Trophoblast cell (in vitro differentiated cells and primary cell): ENCODE measurements at regions not wholly inside any gene's neighbourhood (a gene's known extent, or its start where the extent isn't known, plus 50 kb on each side); places are given as distances from the start of the nearest gene placed in this dataset.

ENCODE experiments used
- DNase-seq, 2 donors: peaks; one replicate each; pipeline ENCODE4 v3.0.0-alpha.2; 2016
- H2AFZ ChIP-seq: 2 replicates; pipeline ENCODE4 v1.6.1; 2013; ENCODE audit warnings: low read length, moderate library complexity, mild to moderate bottlenecking; ENCODE audit not compliant: insufficient read depth, poor library complexity
- H2AK5ac ChIP-seq: 2 replicates; pipeline ENCODE4 v1.6.1; 2013; ENCODE audit warnings: mild to moderate bottlenecking, low read length
- H2BK120ac ChIP-seq: 2 replicates; pipeline ENCODE4 v1.6.1; 2013; ENCODE audit warnings: low read length, mild to moderate bottlenecking, moderate library complexity; ENCODE audit not compliant: insufficient read depth, poor library complexity
- H2BK12ac ChIP-seq: 2 replicates; pipeline ENCODE4 v1.6.1; 2013; ENCODE audit warnings: mild to moderate bottlenecking, low read length, moderate library complexity
- H2BK5ac ChIP-seq: 2 replicates; pipeline ENCODE4 v1.6.1; 2013; ENCODE audit warnings: low read length, low read depth, moderate library complexity, mild to moderate bottlenecking; ENCODE audit not compliant: poor library complexity
- H3K14ac ChIP-seq: 2 replicates; pipeline ENCODE4 v1.6.1; 2013; ENCODE audit warnings: mild to moderate bottlenecking, low read length
- H3K18ac ChIP-seq: 2 replicates; pipeline ENCODE4 v1.6.1; 2013; ENCODE audit warnings: mild to moderate bottlenecking, low read length
- H3K23ac ChIP-seq: 2 replicates; pipeline ENCODE4 v1.6.1; 2013; ENCODE audit warnings: low read length
- H3K27ac ChIP-seq: 2 replicates; pipeline ENCODE4 v1.5.1; 2013; ENCODE audit warnings: low read depth, mild to moderate bottlenecking, inconsistent platforms, low read length, moderate library complexity
- H3K27me3 ChIP-seq: 2 replicates; pipeline ENCODE4 v1.6.1; 2013; ENCODE audit warnings: inconsistent platforms, mild to moderate bottlenecking, low read length, moderate library complexity; ENCODE audit not compliant: insufficient read depth
- H3K36me3 ChIP-seq, 2 experiments: 1 replicate in 1 of 2; 2 replicates in 1 of 2; pipeline ENCODE4 v1.6.1; 2013; ENCODE audit warnings: low read length in 2 of 2, mild to moderate bottlenecking in 2 of 2, moderate library complexity in 1 of 2; ENCODE audit not compliant: insufficient read depth in 2 of 2, control insufficient read depth in 1 of 2
- H3K4ac ChIP-seq: 2 replicates; pipeline ENCODE4 v1.6.1; 2013; ENCODE audit warnings: low read depth, mild to moderate bottlenecking, low read length, moderate library complexity
- H3K4me1 ChIP-seq, 2 experiments: 1 replicate in 1 of 2; 2 replicates in 1 of 2; pipeline ENCODE4 v1.6.1; 2013; ENCODE audit warnings: low read length in 2 of 2, mild to moderate bottlenecking in 2 of 2, moderate library complexity in 1 of 2; ENCODE audit not compliant: insufficient read depth in 2 of 2, control insufficient read depth in 1 of 2
- H3K4me2 ChIP-seq: 2 replicates; pipeline ENCODE4 v1.6.1; 2013; ENCODE audit warnings: inconsistent platforms, mild to moderate bottlenecking, low read length, moderate library complexity
- H3K4me3 ChIP-seq: 2 replicates; pipeline ENCODE4 v1.5.1; 2013; ENCODE audit warnings: mild to moderate bottlenecking, low read depth, low read length, inconsistent platforms
- H3K79me1 ChIP-seq: one replicate; pipeline ENCODE4 v1.6.1; 2013; ENCODE audit warnings: low read length
- H3K79me2 ChIP-seq: 2 replicates; pipeline ENCODE4 v1.6.1; 2013; ENCODE audit warnings: low read length, mild to moderate bottlenecking; ENCODE audit not compliant: control insufficient read depth, insufficient read depth, poor library complexity
- H3K9ac ChIP-seq: 2 replicates; pipeline ENCODE4 v1.6.1; 2013; ENCODE audit warnings: mild to moderate bottlenecking, low read length
- H3K9me3 ChIP-seq: 2 replicates; pipeline ENCODE4 v1.6.1; 2013; ENCODE audit warnings: low read depth, mild to moderate bottlenecking, control low read depth, inconsistent platforms, low read length; ENCODE audit not compliant: insufficient read depth
- H4K12ac ChIP-seq: 2 replicates; pipeline ENCODE4 v1.6.1; 2013; ENCODE audit warnings: low read depth, mild to moderate bottlenecking, low read length, moderate library complexity
- H4K8ac ChIP-seq: 2 replicates; pipeline ENCODE4 v1.6.1; 2013; ENCODE audit warnings: low read depth, mild to moderate bottlenecking, low read length, moderate library complexity
- H4K91ac ChIP-seq: one replicate; pipeline ENCODE4 v1.6.1; 2013; ENCODE audit warnings: low read depth, mild to moderate bottlenecking, low read length, moderate library complexity
- WGBS: extraction: QIAGEN DNeasy Blood & Tissue Kit; methylation state at CpG from one replicate; pipeline ENCODE4 v1.1.7; 2013; ENCODE audit warnings: missing lambda C conversion rate; ENCODE audit not compliant: insufficient read length, insufficient coverage; ENCODE audit errors: extremely low coverage; 5-methylcytosine and 5-hydroxymethylcytosine counted together

GRCh38 chr7:136228171-136228570 is 251.0 kb upstream of the MTPN start:
- no peaks in the 10 kb centered on the region for H3K27me3 ChIP-seq
- no peak overlapping the region for H3K4me3 ChIP-seq
- H3K36me3 ChIP-seq: no peaks in the 10 kb centered on the region
- H3K18ac ChIP-seq: no peak overlapping the region
- no peak overlapping the region for H3K23ac ChIP-seq
- no peak overlapping the region for H2BK5ac ChIP-seq
- H3K79me1 ChIP-seq: no peaks in the 10 kb centered on the region
- no peak overlapping the region for H2BK12ac ChIP-seq
- no CpG with 5 or more reads among the region's 3 CpGs for WGBS
- H3K4ac ChIP-seq: no peak overlapping the region
- H3K79me2 ChIP-seq: no peaks in the 10 kb centered on the region
- no peak overlapping the region for H2AFZ ChIP-seq
- H3K9me3 ChIP-seq: no peaks in the 10 kb centered on the region
- H4K8ac ChIP-seq: no peak overlapping the region
- H4K12ac ChIP-seq: no peak overlapping the region
- no peak overlapping the region for H4K91ac ChIP-seq
- H3K4me2 ChIP-seq: no peak overlapping the region
- no peak overlapping the region for H3K14ac ChIP-seq
- no peaks in the 10 kb centered on the region for H3K4me1 ChIP-seq
- H2AK5ac ChIP-seq: no peak overlapping the region
- H3K27ac ChIP-seq: no peak overlapping the region
- no peak overlapping the region for H2BK120ac ChIP-seq
- no peak for DNase-seq
- no peak overlapping the region for H3K9ac ChIP-seq

GRCh38 chr7:136214356-136214755 is 237.2 kb upstream of the MTPN start:
- Histone ChIP-seq H4K91ac (no peak overlapping the region), H3K4ac (no peak overlapping the region), H2AFZ (no peak overlapping the region), H3K79me1 (no peaks in the 10 kb centered on the region), H3K4me3 (no peak overlapping the region), H2BK120ac (no peak overlapping the region), H3K4me2 (no peak overlapping the region), H2BK12ac (no peak overlapping the region), H4K12ac (no peak overlapping the region), H3K23ac (no peak overlapping the region), H2BK5ac (no peak overlapping the region), H3K14ac (no peak overlapping the region), H3K27ac (no peak overlapping the region), H2AK5ac (no peak overlapping the region), H3K9me3 (no peaks in the 10 kb centered on the region), H3K18ac (no peak overlapping the region), H3K79me2 (no peaks in the 10 kb centered on the region), H4K8ac (no peak overlapping the region), H3K9ac (no peak overlapping the region), H3K4me1 (no peaks in the 10 kb centered on the region), H3K36me3 (no peaks in the 10 kb centered on the region), H3K27me3 (no peaks in the 10 kb centered on the region)
- DNase-seq: no peak
- no CpG with 5 or more reads among the region's 1 CpG for WGBS

GRCh38 chr7:136213012-136213411 is 235.9 kb upstream of the MTPN start:
- H3K27ac ChIP-seq: no peak overlapping the region
- WGBS: no CpG with 5 or more reads among the region's 12 CpGs
- H2AK5ac ChIP-seq: no peak overlapping the region
- H3K79me1 ChIP-seq: no peaks in the 10 kb centered on the region
- no peak overlapping the region for H2BK5ac ChIP-seq
- no peaks in the 10 kb centered on the region for H3K79me2 ChIP-seq
- no peaks in the 10 kb centered on the region for H3K27me3 ChIP-seq
- H3K23ac ChIP-seq: no peak overlapping the region
- H3K4me2 ChIP-seq: no peak overlapping the region
- H3K4me1 ChIP-seq: no peaks in the 10 kb centered on the region
- H4K12ac ChIP-seq: no peak overlapping the region
- no peak overlapping the region for H2AFZ ChIP-seq
- H3K14ac ChIP-seq: no peak overlapping the region
- no peaks in the 10 kb centered on the region for H3K36me3 ChIP-seq
- H3K18ac ChIP-seq: no peak overlapping the region
- no peak overlapping the region for H3K4ac ChIP-seq
- no peak overlapping the region for H2BK120ac ChIP-seq
- no peak for DNase-seq
- no peak overlapping the region for H4K91ac ChIP-seq
- no peak overlapping the region for H3K4me3 ChIP-seq
- no peaks in the 10 kb centered on the region for H3K9me3 ChIP-seq
- H4K8ac ChIP-seq: no peak overlapping the region
- H3K9ac ChIP-seq: no peak overlapping the region
- no peak overlapping the region for H2BK12ac ChIP-seq

- H3K9ac ChIP-seq: no peak overlapping the region
- no peak overlapping the region for H2BK5ac ChIP-seq
- no peak overlapping the region for H2AFZ ChIP-seq
- H3K27me3 ChIP-seq: no peaks in the 10 kb centered on the region
- H3K4me1 ChIP-seq: no peaks in the 10 kb centered on the region
- no peaks in the 10 kb centered on the region for H3K36me3 ChIP-seq
- no peak overlapping the region for H3K18ac ChIP-seq
- no peak overlapping the region for H3K4me3 ChIP-seq
- H3K9me3 ChIP-seq: no peaks in the 10 kb centered on the region
- no peak overlapping the region for H4K8ac ChIP-seq
- no peak overlapping the region for H3K4me2 ChIP-seq
- DNase-seq: no peak
- no peak overlapping the region for H2BK120ac ChIP-seq
- H3K14ac ChIP-seq: no peak overlapping the region
- no peak overlapping the region for H3K23ac ChIP-seq
- H3K79me1 ChIP-seq: no peaks in the 10 kb centered on the region
- H2BK12ac ChIP-seq: no peak overlapping the region
- no peak overlapping the region for H3K4ac ChIP-seq
- no CpG with 5 or more reads among the region's 2 CpGs for WGBS
- no peak overlapping the region for H3K27ac ChIP-seq
- H3K79me2 ChIP-seq: no peaks in the 10 kb centered on the region
- no peak overlapping the region for H4K12ac ChIP-seq
- H4K91ac ChIP-seq: no peak overlapping the region
- no peak overlapping the region for H2AK5ac ChIP-seq
Measured at GRCh38 chr7:136210664-136211063, 233.5 kb upstream of the MTPN start.

GRCh38 chr7:136210079-136210478 is 232.9 kb upstream of the MTPN start:
- Histone ChIP-seq H2BK12ac (no peak overlapping the region), H3K79me2 (no peaks in the 10 kb centered on the region), H3K23ac (no peak overlapping the region), H3K27ac (no peak overlapping the region), H3K4ac (no peak overlapping the region), H2AK5ac (no peak overlapping the region), H3K4me3 (no peak overlapping the region), H4K91ac (no peak overlapping the region), H3K14ac (no peak overlapping the region), H2AFZ (no peak overlapping the region), H2BK120ac (no peak overlapping the region), H4K8ac (no peak overlapping the region), H3K9me3 (no peaks in the 10 kb centered on the region), H2BK5ac (no peak overlapping the region), H3K18ac (no peak overlapping the region), H4K12ac (no peak overlapping the region), H3K4me2 (no peak overlapping the region), H3K9ac (no peak overlapping the region), H3K4me1 (no peaks in the 10 kb centered on the region), H3K79me1 (no peaks in the 10 kb centered on the region), H3K36me3 (no peaks in the 10 kb centered on the region), H3K27me3 (no peaks in the 10 kb centered on the region)
- DNase-seq: no peak
